GM18520 (cell line): ENCODE measurements at regions not wholly inside any gene's neighbourhood (a gene's known extent, or its start where the extent isn't known, plus 50 kb on each side); places are given as distances from the start of the nearest gene placed in this dataset.

Experiments
- ATAC-seq: cut with Tn5 transposase; IDR thresholded peaks from one replicate; pipeline ENCODE4 v1.9.1; 2021; ENCODE audit not compliant: unreplicated experiment

DNA sequence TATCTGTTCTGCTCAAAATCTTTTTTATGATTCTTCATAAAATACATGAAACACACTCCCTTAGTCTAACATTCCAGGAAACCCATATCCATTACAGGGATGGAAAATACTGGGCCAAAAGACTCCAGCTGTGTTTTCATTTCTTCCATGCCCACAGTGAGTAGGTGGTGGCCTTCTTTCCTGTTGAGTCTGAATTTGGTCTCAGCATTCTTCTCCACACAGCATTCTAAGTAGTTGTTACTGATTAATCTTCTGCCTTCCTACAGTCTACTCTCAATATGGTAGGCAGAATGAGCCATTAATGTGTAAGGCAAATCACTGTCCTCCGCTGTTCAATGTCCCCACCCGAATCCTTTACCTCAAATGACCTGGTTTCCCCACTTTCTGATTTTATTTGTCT, 370.6 kb upstream of the RPS6KA3 start:
- ATAC-seq: no peak

DNA sequence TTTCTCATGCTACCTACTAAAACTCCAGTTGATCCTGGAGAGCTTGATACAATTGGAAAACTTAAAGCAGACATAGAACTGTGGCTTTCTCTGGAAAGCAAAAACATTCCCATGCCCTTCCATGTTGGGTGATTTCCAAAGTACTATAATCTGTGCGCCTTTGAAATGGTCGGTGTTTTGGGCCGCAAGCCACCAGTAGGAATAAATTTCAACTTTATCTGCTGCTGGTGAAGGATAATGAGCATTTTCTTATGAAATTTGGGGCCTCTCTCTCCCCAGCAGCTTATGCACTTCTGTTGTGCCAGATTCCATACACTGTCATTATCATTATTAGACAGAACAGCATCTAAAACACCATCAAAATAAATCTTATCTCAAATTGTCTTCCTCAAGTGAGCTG, 366.7 kb upstream of the RPS6KA3 start:
- no peak for ATAC-seq

DNA sequence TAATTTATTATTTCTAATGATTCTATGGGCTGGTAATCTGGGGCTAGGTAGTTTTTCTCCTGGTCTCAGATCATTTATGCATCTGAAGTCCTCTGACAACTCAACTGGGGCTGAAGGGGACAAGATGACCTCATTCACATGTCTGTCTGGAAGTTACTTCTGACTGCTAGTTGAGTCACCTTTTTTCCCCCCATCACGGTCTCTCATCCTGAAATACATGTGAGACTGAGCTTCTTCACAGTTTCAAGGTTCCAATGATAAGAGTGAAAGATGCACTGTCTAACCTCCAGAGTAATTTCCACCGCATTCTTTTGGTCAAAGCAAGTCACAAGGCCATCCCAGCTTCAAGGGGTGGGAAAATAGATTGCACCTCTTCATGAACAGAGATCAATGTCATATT, 356.7 kb upstream of the RPS6KA3 start:
- no peak for ATAC-seq

DNA sequence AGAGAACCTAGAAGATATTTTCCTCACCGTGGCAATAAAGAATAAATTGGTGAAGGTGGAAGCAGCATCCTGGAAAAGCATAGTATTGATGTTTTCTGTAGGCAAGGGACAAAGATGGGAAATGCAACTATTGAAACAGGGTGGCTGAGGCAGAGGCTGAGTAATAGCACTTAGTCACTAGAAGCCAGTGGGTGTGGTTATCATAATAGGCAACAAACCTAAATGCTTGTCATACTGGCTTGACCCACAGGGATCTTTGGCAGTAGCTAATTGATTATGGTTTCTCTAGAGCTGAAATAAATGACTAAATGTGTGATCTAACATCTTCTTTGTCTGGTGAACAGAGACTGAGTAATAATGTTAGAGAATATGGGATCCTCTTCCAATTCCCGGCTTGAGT, 353.6 kb upstream of the RPS6KA3 start:
- ATAC-seq: no peak

DNA sequence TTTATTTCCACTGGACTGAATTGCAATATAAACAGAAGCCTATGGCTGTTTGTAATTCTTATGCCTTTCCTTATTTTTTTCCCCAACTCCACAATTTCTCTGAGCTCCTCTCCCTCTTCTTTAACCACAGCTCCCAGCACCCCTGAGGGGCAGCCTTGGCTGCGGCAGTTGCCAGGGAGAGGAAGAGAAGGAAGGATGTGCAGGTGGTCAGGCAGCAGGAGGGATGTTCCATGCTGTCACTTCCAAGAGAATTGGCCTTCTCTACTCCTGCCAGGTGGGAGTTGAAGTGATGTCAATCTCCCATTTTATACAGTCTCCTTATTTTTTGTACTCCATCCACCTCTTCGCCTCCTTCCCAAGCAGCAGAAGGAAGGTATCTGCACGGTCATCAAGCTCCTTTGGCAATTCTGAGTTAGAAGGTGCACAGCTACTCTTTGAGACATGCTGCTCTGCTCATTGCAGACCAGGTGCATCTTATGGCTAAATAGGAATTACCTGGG, 343.3 kb upstream of the RPS6KA3 start:
- ATAC-seq: no peak

- ATAC-seq: no peak
Observed at GRCh38 chrX:20606831-20607230, 340.1 kb upstream of the RPS6KA3 start.

- no peak for ATAC-seq
Observed at GRCh38 chrX:20596856-20597255, 330.1 kb upstream of the RPS6KA3 start.

- ATAC-seq: no peak
Observed at GRCh38 chrX:20595928-20596575, 329.3 kb upstream of the RPS6KA3 start.

- ATAC-seq: no peak
Observed at GRCh38 chrX:20594985-20595384, 328.3 kb upstream of the RPS6KA3 start.

DNA sequence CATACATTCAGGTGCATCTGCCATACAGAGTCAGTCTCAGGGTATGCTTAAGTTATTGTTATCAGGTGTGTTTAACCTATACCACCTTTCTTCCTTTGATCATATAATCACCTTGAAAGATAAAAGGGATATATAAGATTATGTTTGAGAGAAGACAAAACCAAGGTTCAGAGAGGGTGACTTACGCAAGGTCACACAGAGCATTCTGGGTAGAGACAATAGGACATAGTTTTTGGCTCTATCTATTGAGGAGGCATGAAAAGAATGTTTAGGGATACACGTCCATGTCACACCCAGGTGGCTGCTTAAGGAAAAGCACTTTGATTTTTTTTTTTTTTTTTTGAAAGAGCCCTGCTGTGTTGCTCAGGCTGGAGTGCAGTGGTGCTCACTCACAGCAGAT, 327.1 kb upstream of the RPS6KA3 start:
- ATAC-seq: no peak

DNA sequence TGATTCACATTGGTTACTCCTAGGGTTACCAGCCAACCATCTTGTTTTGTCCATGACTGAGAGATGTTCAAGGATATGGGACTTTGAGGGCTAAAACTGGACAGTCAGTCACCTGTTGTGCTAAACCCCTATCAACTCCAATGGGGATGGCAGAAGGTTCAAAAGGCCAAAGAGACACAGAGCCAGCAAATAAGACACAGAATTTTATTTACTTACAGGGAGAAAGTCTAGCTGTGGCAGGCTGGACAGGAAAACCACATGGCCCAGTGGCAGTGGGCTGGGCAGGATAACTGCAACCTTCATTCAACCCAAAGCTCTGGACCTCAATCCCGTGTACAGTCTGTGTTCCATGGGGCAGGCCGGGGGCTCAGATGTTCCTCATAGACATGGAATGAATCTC, 326.7 kb upstream of the RPS6KA3 start:
- no peak for ATAC-seq

- ATAC-seq: no peak
Observed at GRCh38 chrX:20591246-20591645, 324.5 kb upstream of the RPS6KA3 start.

DNA sequence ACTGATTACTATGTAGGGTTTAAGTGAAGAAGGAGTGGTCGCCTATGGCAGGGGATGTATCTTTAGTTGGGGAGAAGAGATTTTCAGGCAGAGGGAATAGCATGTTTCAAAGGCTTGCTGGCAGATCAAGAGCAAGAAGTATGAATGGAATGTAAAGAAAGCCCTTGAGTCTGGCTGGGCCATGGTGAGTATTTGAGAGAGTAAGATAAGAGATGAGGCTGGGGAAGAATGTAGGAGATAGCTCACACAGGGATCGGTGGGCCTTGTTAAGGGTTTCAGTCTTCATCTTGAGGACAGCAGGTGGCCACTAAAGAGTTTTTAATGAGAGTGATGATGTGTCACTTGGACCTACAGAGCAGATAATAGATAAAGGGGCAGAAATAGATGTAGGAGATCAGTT, 319.1 kb upstream of the RPS6KA3 start:
- no peak for ATAC-seq

GRCh38 chrX:20571611-20572010, 304.9 kb upstream of the RPS6KA3 start:
- ATAC-seq: no peak

DNA sequence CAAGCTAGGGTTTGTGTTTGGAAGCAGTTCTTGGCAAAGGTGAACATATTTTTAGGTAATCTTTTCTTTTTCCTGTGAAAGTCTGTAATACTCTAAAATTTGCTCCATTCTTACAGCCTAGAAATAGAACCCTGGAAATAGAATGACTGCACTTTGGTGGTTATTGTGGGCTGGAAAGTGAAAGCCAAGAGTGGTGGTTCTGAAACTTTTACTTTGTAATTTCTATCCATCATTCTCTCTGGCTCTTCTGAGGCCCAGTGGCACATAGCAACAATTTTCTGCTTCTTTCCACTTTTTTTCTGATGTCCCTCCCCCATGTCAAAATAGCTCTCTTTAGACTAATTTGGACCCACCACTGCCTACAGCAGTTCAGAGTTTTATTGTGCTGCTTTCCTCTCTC, 300.4 kb upstream of the RPS6KA3 start:
- ATAC-seq: no peak

DNA sequence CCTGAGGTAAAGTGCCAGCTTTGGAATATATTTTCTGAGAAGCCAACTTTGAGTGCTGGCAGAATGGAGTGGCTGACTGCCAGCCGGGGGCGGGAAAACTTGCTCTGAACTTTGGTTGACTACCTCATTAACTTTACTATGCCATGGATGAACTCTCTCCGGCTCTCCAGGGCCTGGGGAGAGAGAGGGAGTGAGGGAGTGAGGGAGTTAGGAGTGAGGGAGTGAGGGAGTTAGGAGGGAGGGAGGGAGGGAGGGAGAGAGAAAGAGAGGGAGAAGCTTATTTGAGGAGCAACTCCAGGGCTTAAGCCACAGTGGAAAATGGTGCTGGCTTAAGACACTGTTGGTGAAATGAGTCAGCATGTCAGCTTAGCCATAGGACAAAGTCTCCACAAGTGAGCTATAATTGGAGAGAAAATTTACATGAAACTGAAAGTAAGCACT, 280.9 kb upstream of the RPS6KA3 start:
- ATAC-seq: no peak

- no peak for ATAC-seq
Observed at GRCh38 chrX:20545538-20545937, 278.8 kb upstream of the RPS6KA3 start.

DNA sequence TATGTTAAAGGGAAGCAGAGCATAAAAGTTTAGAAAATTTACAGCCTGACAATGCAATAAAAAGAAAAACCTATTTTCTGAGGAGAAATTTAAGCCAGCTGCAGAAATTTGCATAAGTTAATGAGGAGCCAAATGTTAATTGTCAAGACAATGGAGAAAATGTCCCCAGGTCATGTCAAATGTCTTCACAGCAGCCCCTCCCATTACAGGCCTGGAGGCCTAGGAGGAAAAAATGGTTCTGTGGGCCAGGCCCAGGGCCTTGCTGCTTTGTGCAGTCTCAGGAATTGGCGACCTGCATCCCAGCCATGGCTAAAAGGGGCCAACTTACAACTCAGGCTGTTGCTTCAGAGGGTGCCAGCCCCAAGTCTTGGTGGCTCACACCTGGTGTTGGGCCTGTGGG, 275.4 kb upstream of the RPS6KA3 start:
- no peak for ATAC-seq

DNA sequence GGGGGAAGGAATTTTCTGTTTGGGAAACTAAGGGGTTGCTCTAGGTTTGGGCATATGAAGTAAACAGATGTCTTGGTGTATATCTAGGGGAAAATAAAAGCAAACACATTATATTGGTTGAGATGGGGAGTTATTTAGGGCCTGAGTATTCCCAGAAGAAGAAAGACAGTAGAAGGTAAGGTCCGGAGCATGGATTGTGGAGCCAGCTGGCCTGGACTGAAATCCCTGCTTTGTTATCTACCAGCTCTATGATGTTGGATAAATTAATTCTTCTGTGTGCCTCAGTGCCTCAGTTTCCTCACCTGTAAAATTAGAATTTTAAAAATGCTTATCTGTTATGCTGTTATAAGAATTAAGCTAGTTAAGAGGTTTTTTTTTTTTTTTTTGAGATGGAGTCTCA, 272.3 kb upstream of the RPS6KA3 start:
- no peak for ATAC-seq

GRCh38 chrX:20531667-20532066, 265.0 kb upstream of the RPS6KA3 start:
- ATAC-seq: no peak

GRCh38 chrX:20530406-20530921, 263.8 kb upstream of the RPS6KA3 start:
- ATAC-seq: no peak

GRCh38 chrX:20529711-20530110, 263.0 kb upstream of the RPS6KA3 start:
- no peak for ATAC-seq

DNA sequence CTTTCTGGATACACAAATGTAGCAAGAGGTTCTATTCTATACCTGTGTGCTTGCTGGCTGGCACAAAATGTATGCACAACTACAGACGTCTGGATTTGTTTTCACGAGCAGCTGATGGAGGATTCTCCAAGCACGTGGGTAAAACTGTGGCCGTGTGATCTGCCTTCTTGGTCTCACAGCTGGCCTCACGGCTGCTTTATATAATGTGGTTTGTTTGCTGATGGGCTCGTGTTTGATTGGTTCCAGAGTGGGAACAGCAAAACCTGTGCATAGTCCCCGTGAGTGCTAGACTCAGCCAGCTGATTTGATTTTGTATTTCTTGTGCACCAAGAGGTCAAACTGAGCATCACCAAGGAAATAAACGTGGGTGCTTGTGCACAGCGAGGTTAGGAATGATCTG, 262.6 kb upstream of the RPS6KA3 start:
- ATAC-seq: no peak
